ENCODE measurements at regions not wholly inside any gene's neighbourhood (a gene's known extent, or its start where the extent isn't known, plus 50 kb on each side); places are given as distances from the start of the nearest gene placed in this dataset.

GRCh38 chr4:71691416-71692073 is 92.3 kb downstream of the GC start:
- no peak for DNase-seq (ENCODE audit: low read depth, low spot score)
- Mint-ChIP-seq H3K4me1 (peaks cover 9% of the 10 kb centered on the region), H3K4me3 (no peak overlapping the region), H3K36me3 (ENCODE audit: low read depth) (no peaks in the 10 kb centered on the region), H3K27me3 (ENCODE audit: low read depth) (no peaks in the 10 kb centered on the region), H3K9me3 (peaks cover 6% of the 10 kb centered on the region), H3K27ac (ENCODE audit: unreplicated experiment) (no peak overlapping the region)
- TF ChIP-seq, protein P1, sequence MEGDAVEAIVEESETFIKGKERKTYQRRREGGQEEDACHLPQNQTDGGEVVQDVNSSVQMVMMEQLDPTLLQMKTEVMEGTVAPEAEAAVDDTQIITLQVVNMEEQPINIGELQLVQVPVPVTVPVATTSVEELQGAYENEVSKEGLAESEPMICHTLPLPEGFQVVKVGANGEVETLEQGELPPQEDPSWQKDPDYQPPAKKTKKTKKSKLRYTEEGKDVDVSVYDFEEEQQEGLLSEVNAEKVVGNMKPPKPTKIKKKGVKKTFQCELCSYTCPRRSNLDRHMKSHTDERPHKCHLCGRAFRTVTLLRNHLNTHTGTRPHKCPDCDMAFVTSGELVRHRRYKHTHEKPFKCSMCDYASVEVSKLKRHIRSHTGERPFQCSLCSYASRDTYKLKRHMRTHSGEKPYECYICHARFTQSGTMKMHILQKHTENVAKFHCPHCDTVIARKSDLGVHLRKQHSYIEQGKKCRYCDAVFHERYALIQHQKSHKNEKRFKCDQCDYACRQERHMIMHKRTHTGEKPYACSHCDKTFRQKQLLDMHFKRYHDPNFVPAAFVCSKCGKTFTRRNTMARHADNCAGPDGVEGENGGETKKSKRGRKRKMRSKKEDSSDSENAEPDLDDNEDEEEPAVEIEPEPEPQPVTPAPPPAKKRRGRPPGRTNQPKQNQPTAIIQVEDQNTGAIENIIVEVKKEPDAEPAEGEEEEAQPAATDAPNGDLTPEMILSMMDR (conservative IDR thresholded peaks at IDR 0.05), result no peak

DNA sequence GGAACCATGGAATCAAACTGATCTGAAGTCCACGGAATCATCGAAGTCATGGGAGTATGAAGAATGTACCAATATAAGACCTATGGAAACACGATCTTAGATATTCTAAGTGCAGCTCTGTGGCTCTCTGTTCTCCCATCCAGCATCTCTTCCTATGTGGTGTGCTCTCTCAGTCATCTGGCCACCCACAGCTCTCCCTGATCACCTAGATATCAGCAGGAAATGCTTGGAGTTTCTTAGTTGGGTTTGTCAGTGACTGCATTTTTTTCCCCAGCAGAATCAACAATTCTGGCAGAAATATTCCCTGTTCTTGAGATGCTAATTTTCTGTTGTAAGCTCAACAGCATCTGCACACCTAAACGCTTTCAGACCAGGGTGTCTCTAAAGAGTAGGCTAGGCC is 94.1 kb downstream of the GC start:
- H3K27ac Mint-ChIP-seq (ENCODE audit: unreplicated experiment), result no peak overlapping the region
- DNase-seq (ENCODE audit: low read depth, low spot score), result no peak
- TF ChIP-seq, protein P1 (conservative IDR thresholded peaks at IDR 0.05), result no peak
- peaks cover 6% of the 10 kb centered on the region for H3K9me3 Mint-ChIP-seq
- no peaks in the 10 kb centered on the region for H3K36me3 Mint-ChIP-seq (ENCODE audit: low read depth)
- H3K4me1 Mint-ChIP-seq, result peaks cover 9% of the 10 kb centered on the region
- no peaks in the 10 kb centered on the region for H3K27me3 Mint-ChIP-seq (ENCODE audit: low read depth)
- no peak overlapping the region for H3K4me3 Mint-ChIP-seq

DNA sequence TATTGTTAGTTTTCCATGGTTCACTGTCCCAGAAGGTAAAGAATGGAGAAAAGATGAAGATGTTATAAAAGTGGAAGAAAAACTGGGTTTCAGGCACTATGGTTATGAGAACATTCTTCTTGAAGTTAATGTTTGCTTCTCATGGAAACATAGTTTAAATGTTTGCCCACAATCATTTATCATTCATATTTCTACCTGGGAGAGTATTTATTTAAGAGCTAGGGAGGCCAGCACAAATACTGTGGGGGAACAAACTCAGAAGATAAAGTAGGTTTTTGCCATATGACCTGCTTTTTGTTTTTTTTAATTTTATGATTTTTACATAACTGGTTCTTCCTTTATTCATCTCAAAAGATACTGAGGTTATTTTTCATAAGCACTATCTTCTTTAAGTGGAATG is 96.8 kb downstream of the GC start:
- TF ChIP-seq, protein P1 (conservative IDR thresholded peaks at IDR 0.05), result no peak
- Mint-ChIP-seq H3K4me1 (no peaks in the 10 kb centered on the region), H3K9me3 (peaks cover 6% of the 10 kb centered on the region), H3K4me3 (no peak overlapping the region), H3K27me3 (ENCODE audit: low read depth) (no peaks in the 10 kb centered on the region), H3K27ac (ENCODE audit: unreplicated experiment) (no peak overlapping the region), H3K36me3 (ENCODE audit: low read depth) (no peaks in the 10 kb centered on the region)
- DNase-seq (ENCODE audit: low read depth, low spot score), result no peak

DNA sequence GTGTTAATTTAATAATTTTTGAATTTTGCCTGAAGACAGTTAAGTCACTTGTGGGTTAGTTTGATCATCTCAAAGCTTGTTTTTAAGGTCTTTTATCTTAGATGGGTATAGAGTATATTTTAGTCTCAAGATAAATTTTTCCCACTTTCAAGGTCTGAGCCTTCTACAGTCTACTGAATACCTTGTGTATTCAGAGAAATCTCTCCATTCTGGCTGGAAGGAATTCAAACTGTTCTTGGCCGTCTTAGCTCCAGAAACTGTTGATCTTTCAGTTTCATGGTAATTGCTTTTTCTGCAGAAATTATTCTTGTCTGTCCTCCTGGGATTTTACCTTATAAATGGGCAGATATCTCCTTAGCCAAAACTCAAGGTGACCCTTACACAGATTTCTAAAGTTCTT is 97.9 kb downstream of the GC start:
- H3K4me1 Mint-ChIP-seq, result no peaks in the 10 kb centered on the region
- no peak overlapping the region for H3K27ac Mint-ChIP-seq (ENCODE audit: unreplicated experiment)
- TF ChIP-seq, protein P1 (conservative IDR thresholded peaks at IDR 0.05), result no peak
- H3K9me3 Mint-ChIP-seq, result peaks cover 6% of the 10 kb centered on the region
- no peaks in the 10 kb centered on the region for H3K36me3 Mint-ChIP-seq (ENCODE audit: low read depth)
- no peak for DNase-seq (ENCODE audit: low read depth, low spot score)
- no peak overlapping the region for H3K4me3 Mint-ChIP-seq
- H3K27me3 Mint-ChIP-seq (ENCODE audit: low read depth), result no peaks in the 10 kb centered on the region

DNA sequence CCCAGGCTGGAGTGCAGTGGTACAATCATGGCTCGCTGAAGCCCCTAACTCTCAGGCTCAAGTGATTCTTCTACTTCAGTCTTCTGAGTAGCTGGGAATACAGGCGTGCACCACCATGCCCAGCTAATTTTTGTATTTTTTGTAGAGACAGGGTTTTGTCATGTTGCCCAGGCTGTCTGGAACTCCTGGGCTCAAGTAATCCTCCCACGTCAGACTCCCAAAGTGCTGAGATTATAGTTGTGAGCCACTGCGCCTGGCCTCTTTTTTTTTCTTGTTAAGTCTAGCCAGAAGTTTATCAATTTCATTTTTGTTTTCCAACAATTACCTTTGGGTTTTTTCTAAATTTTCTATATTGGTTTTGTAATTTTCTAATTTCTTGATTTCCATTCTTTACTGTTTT is 100.6 kb downstream of the GC start:
- Mint-ChIP-seq H3K4me1 (no peaks in the 10 kb centered on the region), H3K36me3 (ENCODE audit: low read depth) (no peaks in the 10 kb centered on the region), H3K4me3 (no peak overlapping the region), H3K9me3 (peaks cover 2% of the 10 kb centered on the region), H3K27ac (ENCODE audit: unreplicated experiment) (no peak overlapping the region), H3K27me3 (ENCODE audit: low read depth) (no peaks in the 10 kb centered on the region)
- TF ChIP-seq, protein P1 (conservative IDR thresholded peaks at IDR 0.05), result no peak
- no peak for DNase-seq (ENCODE audit: low read depth, low spot score)
